HEK293T (cell line): ENCODE measurements at regions not wholly inside any gene's neighbourhood (a gene's known extent, or its start where the extent isn't known, plus 50 kb on each side); places are given as distances from the start of the nearest gene placed in this dataset.

ENCODE experiments used
- CTCF ChIA-PET: fragments of 350-600 bp; formaldehyde crosslinking; extraction: SDS; loops from one replicate; lab custom pipeline; 2021; ENCODE audit warnings: antibody characterized with exemption, inconsistent platforms; lab: Yijun Ruan, JAX
- POLR2A ChIA-PET: fragments of 350-600 bp; formaldehyde crosslinking; extraction: SDS; loops from one replicate; lab custom pipeline; 2020; ENCODE audit warnings: antibody characterized with exemption, inconsistent platforms; lab: Yijun Ruan, JAX
- DNase-seq: peaks from one replicate; pipeline ENCODE4 v3.0.0; 2012; ENCODE audit warnings: mixed read lengths; ENCODE audit errors: extremely low spot score
- ARNT ChIP-seq: fragments of 450-650 bp; IDR thresholded peaks from 2 replicates; pipeline ENCODE4 v1.6.1; 2017; ENCODE audit warnings: mild to moderate bottlenecking
- BHLHE40 ChIP-seq: fragments of 450-650 bp; IDR thresholded peaks from 2 replicates; pipeline ENCODE4 v1.6.1; 2016; ENCODE audit warnings: mild to moderate bottlenecking, moderate library complexity, borderline replicate concordance
- CTBP1 ChIP-seq: fragments of 450-650 bp; IDR thresholded peaks from 2 replicates; pipeline ENCODE4 v1.6.1; 2016; ENCODE audit warnings: borderline replicate concordance
- ELF4 ChIP-seq: fragments of 450-650 bp; IDR thresholded peaks from 2 replicates; pipeline ENCODE4 v1.6.1; 2017; ENCODE audit warnings: antibody characterized with exemption
- FOXA1 ChIP-seq: fragments of 450-650 bp; IDR thresholded peaks from 2 replicates; pipeline ENCODE4 v1.6.1; 2016; ENCODE audit warnings: mild to moderate bottlenecking
- FOXK2 ChIP-seq: fragments of 450-650 bp; IDR thresholded peaks from 2 replicates; pipeline ENCODE4 v1.6.1; 2016; ENCODE audit warnings: mild to moderate bottlenecking
- FOXM1 ChIP-seq: fragments of 450-650 bp; IDR thresholded peaks from 2 replicates; pipeline ENCODE4 v1.6.1; 2017; ENCODE audit warnings: mild to moderate bottlenecking, borderline replicate concordance
- HDGF ChIP-seq: fragments of 450-650 bp; IDR thresholded peaks from 2 replicates; pipeline ENCODE4 v1.6.1; 2017; ENCODE audit warnings: antibody characterized with exemption, borderline replicate concordance
- L3MBTL2 ChIP-seq: fragments of 450-650 bp; conservative IDR thresholded peaks from 2 replicates; pipeline ENCODE4 v1.6.1; 2016; ENCODE audit warnings: mild to moderate bottlenecking
- LEF1 ChIP-seq: fragments of 450-650 bp; IDR thresholded peaks from 2 replicates; pipeline ENCODE4 v1.6.1; 2017; ENCODE audit warnings: mild to moderate bottlenecking, borderline replicate concordance
- NFRKB ChIP-seq: fragments of 450-650 bp; IDR thresholded peaks from 2 replicates; pipeline ENCODE4 v1.6.1; 2016; ENCODE audit warnings: mild to moderate bottlenecking, moderate library complexity
- PKNOX1 ChIP-seq: fragments of 450-650 bp; IDR thresholded peaks from 2 replicates; pipeline ENCODE4 v1.6.1; 2016
- SP1 ChIP-seq: fragments of 450-650 bp; IDR thresholded peaks from 2 replicates; pipeline ENCODE4 v1.6.1; 2017
- SUZ12 ChIP-seq: fragments of 450-650 bp; IDR thresholded peaks from 2 replicates; pipeline ENCODE4 v1.6.1; 2016; ENCODE audit warnings: mild to moderate bottlenecking
- TARDBP ChIP-seq: fragments of 450-650 bp; IDR thresholded peaks from 2 replicates; pipeline ENCODE4 v1.6.1; 2016
- ZNF384 ChIP-seq: fragments of 450-650 bp; IDR thresholded peaks from 2 replicates; pipeline ENCODE4 v1.6.1; 2016

GRCh38 chr16:26204138-26204537 is 512.4 kb downstream of the HS3ST4 start:
- DNase-seq = no peak
- TF ChIP-seq SP1 (no peak), TARDBP (no peak), ARNT (no peak), FOXK2 (no peak), ELF4 (no peak), ZNF384 (no peak), L3MBTL2 (no peak), SUZ12 (no peak), FOXM1 (no peak), BHLHE40 (no peak), HDGF (no peak), NFRKB (no peak), PKNOX1 (no peak), LEF1 (no peak)
- POLR2A ChIA-PET = no interaction called here
- CTCF ChIA-PET = no interaction called here

GRCh38 chr16:26211542-26211941 is 519.8 kb downstream of the HS3ST4 start:
- ChIA-PET POLR2A (no interaction called here), CTCF (no interaction called here)
- TF ChIP-seq SP1 (no peak), BHLHE40 (no peak), HDGF (no peak), ARNT (no peak), ELF4 (no peak), L3MBTL2 (no peak), FOXA1 (no peak), TARDBP (no peak), FOXM1 (no peak), PKNOX1 (no peak), LEF1 (no peak), FOXK2 (no peak), SUZ12 (no peak), NFRKB (no peak), CTBP1 (no peak), ZNF384 (no peak)
- no peak for DNase-seq

- no peak for DNase-seq
- ChIA-PET CTCF (no interaction called here), POLR2A (no interaction called here)
- TF ChIP-seq FOXM1 = no peak
- TF ChIP-seq CTBP1 = no peak
- TF ChIP-seq HDGF = no peak
- TF ChIP-seq TARDBP = no peak
- TF ChIP-seq SUZ12 = no peak
- TF ChIP-seq LEF1 = no peak
- TF ChIP-seq FOXK2 = no peak
- no peak for TF ChIP-seq ZNF384
- TF ChIP-seq FOXA1 = no peak
- TF ChIP-seq BHLHE40 = no peak
- no peak for TF ChIP-seq SP1
- TF ChIP-seq ELF4 = no peak
- TF ChIP-seq PKNOX1 = no peak
- no peak for TF ChIP-seq ARNT
- TF ChIP-seq L3MBTL2 = no peak
- TF ChIP-seq NFRKB = no peak
Measured at GRCh38 chr16:26212599-26212998, 520.8 kb downstream of the HS3ST4 start.

- CTCF ChIA-PET = no interaction called here
- TF ChIP-seq ARNT (no peak), ZNF384 (no peak), ELF4 (no peak), FOXK2 (no peak), NFRKB (no peak), BHLHE40 (no peak), FOXA1 (no peak), FOXM1 (no peak), CTBP1 (no peak), L3MBTL2 (no peak), LEF1 (no peak)
- POLR2A ChIA-PET = no interaction called here
- no peak for DNase-seq
Measured at GRCh38 chr16:26214581-26215174, 522.9 kb downstream of the HS3ST4 start.

GRCh38 chr16:26220894-26221293 is 529.1 kb downstream of the HS3ST4 start:
- no peak for DNase-seq
- CTCF ChIA-PET = no interaction called here
- TF ChIP-seq CTBP1 (no peak), NFRKB (no peak), FOXM1 (no peak), BHLHE40 (no peak), PKNOX1 (no peak), SP1 (no peak), HDGF (no peak), LEF1 (no peak), FOXK2 (no peak), L3MBTL2 (no peak), ZNF384 (no peak)
- POLR2A ChIA-PET = no interaction called here
